ACC112 (cell line): ENCODE measurements at regions not wholly inside any gene's neighbourhood (a gene's known extent, or its start where the extent isn't known, plus 50 kb on each side); places are given as distances from the start of the nearest gene placed in this dataset.
"Not testable (repeated sequence)": the region's sequence is repeated elsewhere in the genome, so short reads cannot be mapped to it uniquely, and the experiment has no call there.

ENCODE experiments used
- H2AFZ ChIP-seq: fragments of 200-600 bp; sonication (generic); one replicate; pipeline ENCODE4 v1.6.0; 2017; ENCODE audit warnings: antibody characterized with exemption, low read length; ENCODE audit not compliant: unreplicated experiment
- H3K27ac ChIP-seq: fragments of 200-600 bp; sonication (generic); 2 replicates; pipeline ENCODE4 v1.5.1; 2014; ENCODE audit warnings: low read depth, mild to moderate bottlenecking, antibody characterized with exemption, low read length, moderate library complexity
- H3K27me3 ChIP-seq: fragments of 200-600 bp; sonication (generic); 2 replicates; pipeline ENCODE4 v1.6.1; 2014; ENCODE audit warnings: mild to moderate bottlenecking, antibody characterized with exemption, low read length, moderate library complexity, mixed read lengths; ENCODE audit not compliant: insufficient read depth
- H3K36me3 ChIP-seq: fragments of 200-600 bp; sonication (generic); 2 replicates; pipeline ENCODE4 v1.6.1; 2016; ENCODE audit warnings: mild to moderate bottlenecking, antibody characterized with exemption, low read length, moderate library complexity, mixed read lengths; ENCODE audit not compliant: insufficient read depth
- H3K4me1 ChIP-seq: fragments of 200-600 bp; sonication (generic); one replicate; pipeline ENCODE4 v1.6.1; 2016; ENCODE audit warnings: low read length, mixed read lengths; ENCODE audit not compliant: insufficient read depth, unreplicated experiment, control insufficient read depth
- H3K4me3 ChIP-seq: fragments of 200-600 bp; sonication (generic); 2 replicates; pipeline ENCODE4 v1.5.1; 2014; ENCODE audit warnings: mild to moderate bottlenecking, low read depth, low read length
- H3K79me2 ChIP-seq: fragments of 200-600 bp; sonication (generic); one replicate; pipeline ENCODE4 v1.6.0; 2016; ENCODE audit warnings: low read length; ENCODE audit not compliant: control insufficient read depth, unreplicated experiment, insufficient read depth

DNA sequence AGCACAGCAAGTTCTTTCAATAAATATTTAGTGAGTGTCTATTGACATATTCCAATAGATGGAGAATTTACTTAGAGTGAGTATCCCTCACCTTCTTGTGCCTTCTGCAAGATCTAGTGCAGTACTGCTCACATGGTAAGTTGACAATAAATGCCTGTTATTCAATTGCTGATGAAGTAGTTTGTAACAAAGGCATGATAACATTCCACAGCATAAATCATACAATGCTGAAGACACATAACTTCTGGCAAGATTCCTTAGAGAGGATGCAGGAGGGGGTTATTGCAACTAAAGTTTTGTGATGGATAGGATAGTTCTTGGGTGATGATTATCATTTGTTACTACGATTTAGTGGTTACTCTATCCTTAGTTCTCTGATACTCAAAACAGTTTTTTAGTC is 112.2 kb upstream of the RBMS3 start:
- H3K27me3 ChIP-seq = no peaks in the 10 kb centered on the region
- H2AFZ ChIP-seq = no peak overlapping the region
- no peaks in the 10 kb centered on the region for H3K36me3 ChIP-seq
- no peak overlapping the region for H3K4me3 ChIP-seq
- peaks cover 17% of the 10 kb centered on the region for H3K4me1 ChIP-seq
- no peaks in the 10 kb centered on the region for H3K79me2 ChIP-seq
- H3K27ac ChIP-seq = no peak overlapping the region

DNA sequence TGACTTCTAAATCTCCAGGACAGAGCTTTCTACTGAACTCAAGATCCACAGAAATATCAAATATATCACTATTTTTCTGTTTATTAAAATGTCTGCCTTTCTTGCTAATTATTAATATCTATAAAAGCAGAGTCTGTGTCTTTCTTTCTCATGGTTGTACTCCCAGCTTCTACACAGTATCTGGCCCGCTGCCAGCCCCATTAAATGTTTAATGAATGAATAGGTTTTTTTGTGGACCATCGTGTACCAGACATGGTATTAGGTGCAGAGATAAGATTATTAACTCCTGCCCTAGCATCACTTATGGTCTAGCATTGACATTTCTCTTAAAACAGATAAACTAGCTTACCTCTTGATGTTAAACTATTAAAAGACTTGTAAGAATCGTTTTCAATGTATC is 111.4 kb upstream of the RBMS3 start:
- H3K27ac ChIP-seq = no peak overlapping the region
- H3K36me3 ChIP-seq = no peaks in the 10 kb centered on the region
- no peak overlapping the region for H3K4me3 ChIP-seq
- peaks cover 17% of the 10 kb centered on the region for H3K4me1 ChIP-seq
- H2AFZ ChIP-seq = no peak overlapping the region
- H3K27me3 ChIP-seq = no peaks in the 10 kb centered on the region
- H3K79me2 ChIP-seq = no peaks in the 10 kb centered on the region

DNA sequence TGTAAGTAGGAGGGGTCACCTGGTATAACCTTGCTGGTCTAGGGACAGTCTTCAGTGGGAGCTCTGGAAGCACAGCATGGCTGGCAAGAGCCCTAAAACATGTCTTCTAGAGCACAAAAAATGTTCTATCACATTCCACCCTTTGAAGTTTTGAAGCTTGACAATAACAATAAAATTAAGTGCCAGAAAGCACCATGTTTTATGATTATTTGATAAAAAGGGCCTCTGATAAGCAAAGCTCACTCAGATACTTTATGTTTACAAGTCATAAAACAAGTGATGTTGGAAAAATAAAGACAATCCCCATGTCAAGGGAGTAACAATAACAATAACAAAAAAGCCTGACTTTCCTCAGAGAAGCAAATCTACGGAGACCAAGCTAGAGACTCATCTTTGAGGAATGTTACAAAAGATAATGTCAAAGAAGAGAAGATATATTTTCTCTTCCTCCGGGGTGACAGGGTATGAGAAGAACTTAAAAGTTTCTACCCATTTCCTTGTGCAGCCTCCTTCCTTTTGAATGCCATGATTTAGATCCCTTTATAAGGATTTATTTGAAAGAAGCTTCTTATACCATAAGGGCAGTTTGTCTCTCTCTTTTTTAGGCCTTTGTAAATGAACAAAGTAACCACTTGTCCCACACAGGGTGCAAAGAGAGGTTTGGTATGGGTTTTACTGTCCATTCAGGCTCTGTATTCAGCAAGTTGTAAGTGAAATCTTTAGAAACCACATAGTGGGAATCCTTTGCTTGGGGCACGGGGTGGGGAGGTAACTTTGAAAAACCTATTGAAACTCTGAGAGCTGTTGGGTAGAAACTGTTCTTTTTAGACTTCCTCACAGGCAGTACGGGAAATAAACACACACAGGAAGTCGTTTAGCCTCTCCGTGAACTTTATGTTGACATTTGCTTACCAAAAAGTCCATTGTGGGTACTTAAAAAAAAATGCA is 109.6 kb upstream of the RBMS3 start:
- Histone ChIP-seq H3K27me3 (no peaks in the 10 kb centered on the region), H3K4me1 (peaks cover 17% of the 10 kb centered on the region), H3K36me3 (no peaks in the 10 kb centered on the region), H3K4me3 (peak overlapping the region; percentile 41; the same call in 1 of the 2 replicates), H3K79me2 (no peaks in the 10 kb centered on the region), H3K27ac (peak overlapping the region; percentile 84), H2AFZ (peak overlapping the region; percentile 81)

DNA sequence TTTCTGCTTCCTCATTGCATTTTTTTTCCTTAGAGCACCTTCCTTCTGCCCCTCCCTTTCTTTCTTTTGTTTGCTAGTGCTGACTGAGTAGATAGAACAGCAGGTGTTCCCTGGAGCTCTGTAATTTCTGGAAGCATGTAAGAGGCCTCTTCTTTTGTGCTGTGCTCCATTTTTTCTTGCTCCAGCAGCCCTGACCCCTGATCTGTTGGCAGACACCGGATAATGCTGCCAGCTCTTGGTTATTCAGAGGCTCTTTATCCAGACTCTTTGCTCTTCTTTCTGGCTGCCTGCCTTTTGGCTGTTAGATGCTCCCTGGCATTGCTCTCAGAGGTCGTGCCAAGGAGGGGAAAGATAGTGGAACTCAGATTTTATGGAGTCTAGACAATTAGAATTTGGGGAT is 104.4 kb upstream of the RBMS3 start:
- H3K4me1 ChIP-seq = peaks cover 14% of the 10 kb centered on the region
- no peaks in the 10 kb centered on the region for H3K27me3 ChIP-seq
- H3K4me3 ChIP-seq = no peak overlapping the region
- no peaks in the 10 kb centered on the region for H3K36me3 ChIP-seq
- no peak overlapping the region for H3K27ac ChIP-seq
- H3K79me2 ChIP-seq = no peaks in the 10 kb centered on the region
- no peak overlapping the region for H2AFZ ChIP-seq

DNA sequence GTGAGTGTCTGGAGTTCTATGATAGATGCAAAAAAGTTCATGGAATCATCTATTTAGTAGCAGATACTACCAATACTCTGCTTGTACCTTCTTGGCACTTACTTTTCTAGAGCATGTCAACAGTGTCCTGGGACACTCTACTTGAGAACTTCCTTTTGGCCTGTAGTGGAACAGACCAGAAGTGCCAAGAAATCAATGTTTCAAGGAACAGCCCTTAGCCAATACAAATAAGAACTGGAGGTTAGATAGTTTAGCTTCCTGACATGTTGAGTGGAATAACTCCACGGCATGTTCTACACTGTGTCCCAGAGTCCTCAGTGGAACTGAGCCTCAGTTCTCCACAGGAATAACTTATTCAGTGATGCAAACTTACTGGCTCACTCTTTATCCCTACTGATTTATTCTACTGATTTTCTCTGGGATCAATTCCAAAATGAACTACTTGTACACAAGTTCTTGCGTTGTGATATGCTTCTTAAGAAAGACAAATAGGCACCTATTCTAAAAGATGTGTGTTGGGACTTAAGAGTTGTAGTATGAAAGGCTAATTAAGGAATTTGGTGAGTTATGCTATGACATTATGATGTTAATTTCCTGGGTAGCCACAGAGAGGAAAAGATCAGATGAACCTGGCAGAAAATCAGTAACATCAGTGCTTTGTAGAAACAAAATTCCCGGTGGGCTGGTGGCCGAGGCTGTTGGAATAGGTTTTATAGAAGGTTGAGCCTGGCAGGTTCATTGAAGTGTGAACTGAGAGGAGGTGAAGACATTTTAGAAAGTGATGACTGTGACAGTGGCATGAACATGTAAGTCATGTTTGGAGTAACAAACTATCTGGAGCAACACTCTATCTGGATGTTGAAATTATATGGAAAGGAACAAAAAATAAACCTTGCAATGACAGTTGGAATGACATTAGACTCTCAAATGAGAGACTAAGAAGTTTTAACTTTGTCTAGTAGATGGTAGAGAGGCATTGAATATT is 101.8 kb upstream of the RBMS3 start:
- no peaks in the 10 kb centered on the region for H3K27me3 ChIP-seq
- H2AFZ ChIP-seq = peak overlapping the region; percentile 14
- H3K4me1 ChIP-seq = peaks cover 17% of the 10 kb centered on the region
- H3K79me2 ChIP-seq = no peaks in the 10 kb centered on the region
- H3K27ac ChIP-seq = no peak overlapping the region
- no peaks in the 10 kb centered on the region for H3K36me3 ChIP-seq
- H3K4me3 ChIP-seq = no peak overlapping the region

DNA sequence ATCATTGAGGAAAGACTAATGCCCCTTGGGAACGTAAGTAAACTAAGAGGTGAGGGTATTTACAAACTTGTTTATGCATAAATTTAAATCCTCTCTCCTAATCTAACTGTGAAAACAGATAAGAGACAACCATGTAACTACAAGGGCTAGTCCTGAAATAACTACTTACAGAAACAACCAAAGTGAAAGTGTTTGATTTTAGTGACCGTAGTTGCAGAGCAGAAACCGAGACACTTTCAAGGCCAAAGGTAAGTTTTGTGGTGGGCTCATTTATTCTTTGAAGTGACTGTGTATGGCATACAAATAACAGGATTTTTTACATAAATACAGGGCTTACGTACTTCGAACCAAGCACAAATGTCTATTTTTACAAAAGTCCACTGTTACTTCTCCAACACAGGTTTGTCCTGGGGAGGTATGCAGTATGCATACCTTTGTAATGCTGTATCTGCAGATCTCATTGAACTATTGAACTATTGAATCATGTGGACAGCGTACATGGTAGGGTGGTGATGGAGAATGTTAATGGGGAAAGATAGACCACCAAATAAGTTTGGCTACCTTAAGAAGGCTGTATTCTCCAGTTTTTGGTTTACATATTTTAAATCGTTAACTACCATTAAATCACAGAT is 99.6 kb upstream of the RBMS3 start:
- Histone ChIP-seq H3K79me2 (no peaks in the 10 kb centered on the region), H3K27me3 (no peaks in the 10 kb centered on the region), H3K27ac (no peak overlapping the region), H3K4me3 (no peak overlapping the region), H2AFZ (no peak overlapping the region), H3K36me3 (no peaks in the 10 kb centered on the region), H3K4me1 (peaks cover 39% of the 10 kb centered on the region)

DNA sequence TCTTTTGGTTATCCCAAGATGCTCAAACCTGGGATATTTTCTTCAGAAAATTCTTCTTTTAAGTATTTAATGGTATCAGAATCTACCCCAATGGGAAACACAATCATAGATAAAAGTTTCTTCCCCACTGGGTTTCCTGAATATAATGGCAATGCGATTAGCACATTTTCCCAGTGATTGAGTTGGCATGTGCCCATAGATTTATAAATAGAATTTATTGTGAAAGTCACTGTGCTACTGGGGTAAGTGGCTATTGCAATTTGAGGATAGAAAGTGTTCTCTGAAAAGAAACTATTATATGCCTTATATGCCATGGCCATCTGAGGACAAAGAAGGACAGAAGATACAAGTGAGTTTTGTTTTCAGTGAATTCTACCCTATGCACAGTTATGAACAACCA is 99.0 kb upstream of the RBMS3 start:
- Histone ChIP-seq H3K4me3 (no peak overlapping the region), H3K27me3 (no peaks in the 10 kb centered on the region), H3K79me2 (no peaks in the 10 kb centered on the region), H2AFZ (no peak overlapping the region), H3K36me3 (no peaks in the 10 kb centered on the region), H3K4me1 (peaks cover 45% of the 10 kb centered on the region), H3K27ac (no peak overlapping the region)

DNA sequence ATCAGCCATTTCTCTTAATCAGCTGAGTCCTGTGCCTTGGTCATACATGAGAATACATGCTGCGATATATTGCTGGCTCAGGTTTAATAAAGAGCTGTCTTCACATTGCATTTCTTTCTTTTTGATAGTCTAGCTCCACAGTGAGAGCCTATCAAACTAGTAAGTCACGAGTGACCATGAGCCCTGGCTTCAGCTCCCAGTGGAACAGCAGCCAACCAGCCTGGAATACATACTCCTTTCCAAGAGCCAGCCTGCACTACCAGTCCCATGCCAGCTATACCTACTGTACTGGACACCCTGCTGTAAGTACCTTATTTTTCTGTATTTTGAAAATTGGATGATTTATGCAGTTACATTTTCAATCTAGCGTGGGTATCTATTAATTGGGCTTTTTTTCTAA is 98.0 kb upstream of the RBMS3 start:
- H3K27ac ChIP-seq = peak overlapping the region; percentile 94
- not testable (repeated sequence) for H3K4me3 ChIP-seq, H3K27me3 ChIP-seq, H3K36me3 ChIP-seq, H3K79me2 ChIP-seq
- H2AFZ ChIP-seq = peak overlapping the region; percentile 59
- H3K4me1 ChIP-seq = peaks cover 55% of the 10 kb centered on the region

DNA sequence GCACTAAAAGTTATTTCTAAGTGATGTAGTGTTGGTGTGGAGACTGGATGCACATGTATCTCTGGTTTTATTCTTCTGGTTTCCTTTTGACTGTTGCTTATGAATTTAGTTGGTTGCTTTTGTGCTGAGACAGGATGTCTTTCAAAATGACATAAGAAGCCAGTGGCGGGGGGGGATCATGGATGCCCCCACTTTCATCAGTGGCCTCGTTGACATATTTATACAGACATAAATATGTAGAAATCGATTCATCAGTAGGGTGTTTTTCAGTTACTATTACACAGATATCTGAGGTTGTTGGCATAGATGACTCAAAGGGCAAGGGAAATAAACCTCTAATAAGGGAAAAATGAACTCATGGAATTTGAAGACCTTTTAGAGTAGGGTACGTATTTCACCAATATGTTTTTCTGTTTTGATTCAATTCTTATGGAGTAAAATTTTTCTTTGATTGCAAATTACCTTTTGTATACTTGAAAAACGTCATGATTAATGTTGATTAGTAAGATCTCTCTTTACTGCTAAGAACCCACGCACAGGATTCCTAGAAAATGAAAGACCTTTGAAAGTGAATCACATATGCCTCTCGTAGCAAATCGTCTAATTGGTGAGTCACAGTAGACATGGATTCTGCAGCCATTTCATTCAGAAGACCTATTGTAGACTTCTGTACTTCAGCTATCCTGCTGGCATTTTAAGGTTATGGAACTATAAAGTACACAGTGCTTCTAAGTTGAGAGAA is 97.4 kb upstream of the RBMS3 start:
- Histone ChIP-seq H3K27me3 (no peaks in the 10 kb centered on the region), H3K79me2 (no peaks in the 10 kb centered on the region), H3K36me3 (no peaks in the 10 kb centered on the region), H3K27ac (peak overlapping the region; percentile 94), H3K4me1 (peaks cover 60% of the 10 kb centered on the region), H3K4me3 (peak overlapping the region; percentile 61), H2AFZ (peak overlapping the region; percentile 59)

DNA sequence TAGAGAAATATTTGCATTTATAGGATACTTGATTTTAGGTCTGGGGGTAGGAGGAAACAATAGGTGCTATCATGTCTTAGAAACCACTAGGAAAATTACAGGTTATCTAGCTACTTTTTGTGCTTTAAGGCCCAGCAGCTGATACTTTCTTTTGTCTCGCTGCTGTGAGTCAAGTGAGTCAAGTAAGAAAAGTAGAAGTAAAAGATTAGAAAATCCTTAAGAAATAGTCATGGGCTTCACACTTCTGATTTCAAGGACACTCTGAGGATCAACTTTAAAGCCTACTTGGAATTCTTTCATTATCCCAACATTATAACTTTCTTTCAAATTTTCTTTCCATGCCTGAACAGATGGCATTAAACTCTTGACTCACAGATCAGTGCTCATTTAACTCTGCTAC is 95.2 kb upstream of the RBMS3 start:
- H3K36me3 ChIP-seq = no peaks in the 10 kb centered on the region
- peaks cover 57% of the 10 kb centered on the region for H3K4me1 ChIP-seq

More for the DNA sequence above, 95.2 kb upstream of the RBMS3 start:
- no peaks in the 10 kb centered on the region for H3K27me3 ChIP-seq
- H3K27ac ChIP-seq = peak overlapping the region; percentile 94
- H3K79me2 ChIP-seq = no peaks in the 10 kb centered on the region
- peak overlapping the region; percentile 16 for H2AFZ ChIP-seq
- no peak overlapping the region for H3K4me3 ChIP-seq
